SH-SY5Y (cell line): ENCODE measurements at regions not wholly inside any gene's neighbourhood (a gene's known extent, or its start where the extent isn't known, plus 50 kb on each side); places are given as distances from the start of the nearest gene placed in this dataset.

Source experiments
- GATA2 ChIP-seq: IDR thresholded peaks from 2 replicates; pipeline ENCODE4 v1.6.1; 2011; ENCODE audit warnings: mild to moderate bottlenecking, low read depth, low read length
- GATA3 ChIP-seq: IDR thresholded peaks from 2 replicates; pipeline ENCODE4 v1.6.1; 2011; ENCODE audit warnings: low read depth, mild to moderate bottlenecking, low read length, moderate library complexity

DNA sequence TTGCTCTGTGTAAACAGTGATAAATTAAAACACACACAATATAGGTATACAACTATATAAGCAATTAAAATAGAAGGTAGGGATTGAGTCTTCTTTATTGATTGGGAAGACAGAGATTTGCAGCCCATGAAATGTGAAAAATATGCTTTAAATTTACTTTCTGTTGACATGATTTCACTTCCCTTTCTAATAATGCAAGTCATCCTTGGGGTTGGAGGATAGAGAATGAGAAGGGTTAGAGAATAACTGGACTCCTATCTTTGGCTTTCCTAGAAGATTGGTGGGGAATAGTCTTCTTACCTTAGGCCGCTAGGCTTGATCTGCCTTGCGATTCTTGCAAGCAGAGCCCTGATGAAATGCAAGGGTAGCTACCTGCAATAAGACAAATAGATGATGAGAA, 339.8 kb downstream of the NYAP2 start:
- TF ChIP-seq GATA3 = no peak
- no peak for TF ChIP-seq GATA2
